ENCODE measurements at regions not wholly inside any gene's neighbourhood (a gene's known extent, or its start where the extent isn't known, plus 50 kb on each side); places are given as distances from the start of the nearest gene placed in this dataset.

DNA sequence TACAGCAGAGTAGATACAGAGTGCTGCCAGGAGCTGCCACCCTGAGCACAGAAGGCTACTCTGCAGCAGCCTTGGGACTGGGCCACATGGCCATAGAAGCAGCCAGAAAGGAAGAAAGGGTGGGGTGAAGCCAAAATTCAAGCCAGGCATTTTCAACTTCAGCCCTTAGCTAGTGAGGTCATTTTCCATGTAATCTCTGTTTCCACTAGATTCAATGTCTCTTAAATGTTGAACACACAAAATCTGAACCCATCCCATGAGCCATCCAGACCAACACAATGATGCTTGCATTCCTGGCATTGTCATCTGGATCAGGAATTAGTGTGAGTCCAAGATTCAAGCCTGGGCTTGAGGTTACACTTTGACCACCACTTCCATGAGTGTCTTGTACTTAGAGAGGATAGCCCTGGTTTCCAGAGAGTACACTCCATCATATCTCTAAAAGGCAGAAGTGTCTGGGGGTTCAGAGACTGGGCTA lies 243.6 kb downstream of the OSR1 start:
- H3K9ac ChIP-seq = no peak overlapping the region
- TF ChIP-seq EZH2phosphoT487 (IDR thresholded peaks at IDR 0.05; ENCODE audit: insufficient read depth, low read depth) (no peak), EZH2 (IDR thresholded peaks at IDR 0.05; ENCODE audit: insufficient read depth, poor library complexity, severe bottlenecking) (no peak)
- H3K36me3 ChIP-seq (ENCODE audit: low read depth) = no peaks in the 10 kb centered on the region
- H3F3A ChIP-seq (ENCODE audit: insufficient read depth) = peaks cover under 1% of the 10 kb centered on the region
- no peaks in the 10 kb centered on the region for H3K9me3 ChIP-seq (ENCODE audit: low read depth)
- H3K4me1 ChIP-seq (ENCODE audit: insufficient read depth) = peaks cover 16% of the 10 kb centered on the region
- no peak overlapping the region for H3K4me2 ChIP-seq (ENCODE audit: unreplicated experiment)
- no peak overlapping the region for H3K4me3 ChIP-seq
- H4K20me1 ChIP-seq (ENCODE audit: insufficient read depth) = no peaks in the 10 kb centered on the region
- DNase-seq = peak; percentile 49
- in situ Hi-C loops (cut with MboI) = no loop called here
- H2AFZ ChIP-seq = no peak overlapping the region
- no peaks in the 10 kb centered on the region for H3K27me3 ChIP-seq (replicated peaks; ENCODE audit: insufficient read depth)
- no peak overlapping the region for H3K27ac ChIP-seq
- H3K79me2 ChIP-seq (ENCODE audit: insufficient read depth) = no peaks in the 10 kb centered on the region
- no peaks in the 10 kb centered on the region for H3K9me2 ChIP-seq (ENCODE audit: insufficient read depth)

DNA sequence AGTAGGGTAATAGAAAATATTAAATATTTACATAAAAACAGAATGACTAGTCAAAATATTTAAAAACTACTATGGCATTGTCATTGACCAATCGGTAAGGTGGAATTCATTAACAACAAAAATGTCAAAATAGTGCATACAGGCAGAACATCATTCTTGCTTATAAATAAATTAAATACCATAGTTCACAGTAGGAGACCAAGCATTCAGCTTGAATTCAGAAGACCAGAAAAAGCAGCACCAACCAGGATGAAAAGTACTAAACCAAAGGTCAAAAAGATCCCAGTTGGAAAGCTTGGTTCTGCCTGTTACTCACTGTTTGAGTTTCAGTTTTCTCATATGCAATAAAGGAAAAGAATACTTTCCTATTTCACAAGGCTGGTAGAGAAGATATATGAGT lies 244.3 kb downstream of the OSR1 start:
- Histone ChIP-seq H2AFZ (no peak overlapping the region), H3K27ac (no peak overlapping the region), H3K9me3 (ENCODE audit: low read depth) (no peaks in the 10 kb centered on the region), H4K20me1 (ENCODE audit: insufficient read depth) (no peaks in the 10 kb centered on the region), H3K36me3 (ENCODE audit: low read depth) (no peaks in the 10 kb centered on the region), H3K4me2 (ENCODE audit: unreplicated experiment) (no peak overlapping the region), H3K9me2 (ENCODE audit: insufficient read depth) (no peaks in the 10 kb centered on the region), H3K9ac (no peak overlapping the region), H3K79me2 (ENCODE audit: insufficient read depth) (no peaks in the 10 kb centered on the region), H3K27me3 (replicated peaks; ENCODE audit: insufficient read depth) (no peaks in the 10 kb centered on the region), H3K4me3 (no peak overlapping the region), H3F3A (ENCODE audit: insufficient read depth) (no peaks in the 10 kb centered on the region), H3K4me1 (ENCODE audit: insufficient read depth) (peaks cover 13% of the 10 kb centered on the region)
- 96 to 97% methylated on average over 1 of the region's 1 CpG for WGBS, 2 experiments (ENCODE audit: low coverage in 1 of 2, low lambda C conversion rate in 2 of 2, missing lambda C conversion rate in 2 of 2)
- TF ChIP-seq EZH2phosphoT487 (IDR thresholded peaks at IDR 0.05; ENCODE audit: insufficient read depth, low read depth) (no peak), EZH2 (IDR thresholded peaks at IDR 0.05; ENCODE audit: insufficient read depth, poor library complexity, severe bottlenecking) (no peak)
- in situ Hi-C loops (cut with MboI) = no loop called here
- no peak for DNase-seq

DNA sequence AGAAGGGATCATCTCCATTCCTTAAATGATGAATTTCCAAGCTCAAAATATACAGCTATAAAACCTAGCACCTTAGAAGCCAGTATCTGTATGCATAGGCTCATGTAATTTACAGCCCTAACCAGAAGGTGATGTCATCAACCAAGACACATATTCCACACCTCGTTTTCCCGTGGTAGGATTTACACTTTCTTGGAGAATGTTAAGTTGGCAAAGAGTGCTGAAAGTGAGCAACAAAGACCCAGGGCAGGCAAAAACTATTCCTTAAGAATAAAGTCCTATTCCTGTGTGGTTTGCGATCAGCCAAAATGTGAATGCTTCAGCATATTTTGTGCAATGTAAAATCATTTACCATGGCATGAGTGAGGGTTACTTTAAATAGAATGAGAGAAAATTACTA lies 247.1 kb downstream of the OSR1 start:
- Histone ChIP-seq H3K9me2 (ENCODE audit: insufficient read depth) (no peaks in the 10 kb centered on the region), H3K4me2 (ENCODE audit: unreplicated experiment) (no peak overlapping the region), H3K36me3 (ENCODE audit: low read depth) (no peaks in the 10 kb centered on the region), H3K27me3 (replicated peaks; ENCODE audit: insufficient read depth) (no peaks in the 10 kb centered on the region), H3K27ac (no peak overlapping the region), H3K4me1 (ENCODE audit: insufficient read depth) (peaks cover 13% of the 10 kb centered on the region), H3K4me3 (no peak overlapping the region), H2AFZ (no peak overlapping the region), H3K79me2 (ENCODE audit: insufficient read depth) (no peaks in the 10 kb centered on the region), H3K9me3 (ENCODE audit: low read depth) (no peaks in the 10 kb centered on the region), H3F3A (ENCODE audit: insufficient read depth) (no peaks in the 10 kb centered on the region), H3K9ac (no peak overlapping the region), H4K20me1 (ENCODE audit: insufficient read depth) (no peaks in the 10 kb centered on the region)
- TF ChIP-seq EZH2 (IDR thresholded peaks at IDR 0.05; ENCODE audit: insufficient read depth, poor library complexity, severe bottlenecking) (no peak), EZH2phosphoT487 (IDR thresholded peaks at IDR 0.05; ENCODE audit: insufficient read depth, low read depth) (no peak)
- WGBS, 2 experiments (ENCODE audit: low coverage in 1 of 2, low lambda C conversion rate in 2 of 2, missing lambda C conversion rate in 2 of 2) = 70 to 78% methylated on average over 3 of the region's 3 CpGs
- no peak for DNase-seq
- in situ Hi-C loops (cut with MboI) = no loop called here

DNA sequence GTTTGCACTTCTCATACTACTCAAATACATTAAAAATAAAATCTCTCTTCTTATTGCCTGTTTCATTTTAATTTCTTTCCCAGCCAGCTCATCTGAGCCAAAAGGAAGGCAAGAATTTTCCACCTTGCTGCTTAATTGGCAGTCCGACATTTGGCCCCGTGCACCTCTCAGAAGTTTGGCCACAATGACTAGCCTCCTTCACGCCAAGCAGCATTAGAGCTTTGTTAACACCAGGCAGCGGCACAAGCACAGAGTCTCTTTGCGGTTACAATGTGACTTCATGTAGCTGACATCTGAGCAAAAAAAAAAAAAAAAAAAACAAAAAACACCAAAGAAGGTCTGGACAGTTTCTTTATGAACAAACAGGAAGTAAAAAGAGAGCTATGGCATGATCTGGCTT lies 248.9 kb downstream of the OSR1 start:
- Histone ChIP-seq H3F3A (ENCODE audit: insufficient read depth) (no peaks in the 10 kb centered on the region), H3K9me3 (ENCODE audit: low read depth) (no peaks in the 10 kb centered on the region), H3K9me2 (ENCODE audit: insufficient read depth) (no peaks in the 10 kb centered on the region), H3K36me3 (ENCODE audit: low read depth) (no peaks in the 10 kb centered on the region), H3K79me2 (ENCODE audit: insufficient read depth) (no peaks in the 10 kb centered on the region), H3K9ac (no peak overlapping the region), H3K4me1 (ENCODE audit: insufficient read depth) (peaks cover 4% of the 10 kb centered on the region; the same call in 1 of the 2 replicates), H3K27me3 (replicated peaks; ENCODE audit: insufficient read depth) (no peaks in the 10 kb centered on the region), H3K4me3 (no peak overlapping the region), H4K20me1 (ENCODE audit: insufficient read depth) (no peaks in the 10 kb centered on the region), H2AFZ (no peak overlapping the region), H3K27ac (no peak overlapping the region), H3K4me2 (ENCODE audit: unreplicated experiment) (no peak overlapping the region)
- DNase-seq = no peak
- no peak for TF ChIP-seq EZH2phosphoT487 (IDR thresholded peaks at IDR 0.05; ENCODE audit: insufficient read depth, low read depth)
- TF ChIP-seq EZH2 (IDR thresholded peaks at IDR 0.05; ENCODE audit: insufficient read depth, poor library complexity, severe bottlenecking) = no peak
- in situ Hi-C loops (cut with MboI) = no loop called here
- WGBS, 2 experiments (ENCODE audit: low coverage in 1 of 2, low lambda C conversion rate in 2 of 2, missing lambda C conversion rate in 2 of 2) = 88 to 94% methylated on average over 5 of the region's 5 CpGs

DNA sequence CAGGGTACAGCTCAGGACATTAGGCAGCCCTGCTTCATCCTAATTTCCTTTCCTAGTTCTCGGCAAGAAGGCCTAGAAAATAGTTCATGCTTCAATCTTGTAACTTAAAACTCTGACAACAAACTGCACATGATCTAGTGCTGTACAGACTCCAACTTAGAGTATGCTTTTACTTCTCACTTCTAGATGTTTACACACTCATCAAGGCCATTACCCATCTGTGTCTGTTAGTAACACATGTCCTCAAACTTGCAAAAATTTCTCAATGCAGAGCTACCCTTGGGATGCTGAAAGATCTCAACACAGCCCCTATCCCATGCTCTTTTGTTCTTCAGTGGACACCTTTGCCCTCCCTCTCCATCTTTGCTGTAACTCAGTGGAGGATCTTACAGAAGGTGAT lies 252.0 kb downstream of the OSR1 start:
- H2AFZ ChIP-seq = no peak overlapping the region
- DNase-seq = no peak
- H3K9ac ChIP-seq = no peak overlapping the region
- H3F3A ChIP-seq (ENCODE audit: insufficient read depth) = no peaks in the 10 kb centered on the region
- H3K36me3 ChIP-seq (ENCODE audit: low read depth) = no peaks in the 10 kb centered on the region
- no peaks in the 10 kb centered on the region for H3K79me2 ChIP-seq (ENCODE audit: insufficient read depth)
- H3K9me3 ChIP-seq (ENCODE audit: low read depth) = no peaks in the 10 kb centered on the region
- H3K4me2 ChIP-seq (ENCODE audit: unreplicated experiment) = no peak overlapping the region
- H3K9me2 ChIP-seq (ENCODE audit: insufficient read depth) = no peaks in the 10 kb centered on the region
- H3K27ac ChIP-seq = no peak overlapping the region
- H3K27me3 ChIP-seq (replicated peaks; ENCODE audit: insufficient read depth) = no peaks in the 10 kb centered on the region
- WGBS, 2 experiments (ENCODE audit: low coverage in 1 of 2, low lambda C conversion rate in 2 of 2, missing lambda C conversion rate in 2 of 2) = 44 to 63% methylated on average over 1 of the region's 1 CpG
- H4K20me1 ChIP-seq (ENCODE audit: insufficient read depth) = no peaks in the 10 kb centered on the region
- TF ChIP-seq EZH2phosphoT487 (IDR thresholded peaks at IDR 0.05; ENCODE audit: insufficient read depth, low read depth) = no peak
- no peak overlapping the region for H3K4me3 ChIP-seq
- in situ Hi-C loops (cut with MboI) = no loop called here
- no peaks in the 10 kb centered on the region for H3K4me1 ChIP-seq (ENCODE audit: insufficient read depth)
